ENCODE measurements at regions not wholly inside any gene's neighbourhood (a gene's known extent, or its start where the extent isn't known, plus 50 kb on each side); places are given as distances from the start of the nearest gene placed in this dataset.

GRCh38 chr1:37309574-37309973 lies 164.8 kb upstream of the ZC3H12A start:
- intact Hi-C loops (cut with micrococcal nuclease; ENCODE audit: unreplicated experiment): no loop called here
- CTCF ChIA-PET: no interaction called here
- Mint-ChIP-seq H3K27ac (ENCODE audit: unreplicated experiment) (no peak overlapping the region), H3K36me3 (ENCODE audit: insufficient read depth, unreplicated experiment) (no peaks in the 10 kb centered on the region), H3K9me3 (ENCODE audit: low read depth, unreplicated experiment) (no peaks in the 10 kb centered on the region), H3K4me3 (ENCODE audit: low read depth, unreplicated experiment) (no peak overlapping the region), H3K27me3 (ENCODE audit: unreplicated experiment) (peaks cover 100% of the 10 kb centered on the region), H3K4me1 (ENCODE audit: low read depth, unreplicated experiment) (no peaks in the 10 kb centered on the region)
- no peak for TF ChIP-seq CTCF (IDR thresholded peaks at IDR 0.05; ENCODE audit: unreplicated experiment)
- no peak for DNase-seq
- BruUV-seq (replicated peaks): no TSS peak

GRCh38 chr1:37310064-37310463 lies 164.3 kb upstream of the ZC3H12A start:
- Mint-ChIP-seq H3K4me1 (ENCODE audit: low read depth, unreplicated experiment) (no peaks in the 10 kb centered on the region), H3K27me3 (ENCODE audit: unreplicated experiment) (peaks cover 100% of the 10 kb centered on the region), H3K27ac (ENCODE audit: unreplicated experiment) (no peak overlapping the region), H3K9me3 (ENCODE audit: low read depth, unreplicated experiment) (no peaks in the 10 kb centered on the region), H3K36me3 (ENCODE audit: insufficient read depth, unreplicated experiment) (no peaks in the 10 kb centered on the region), H3K4me3 (ENCODE audit: low read depth, unreplicated experiment) (no peak overlapping the region)
- DNase-seq: no peak
- TF ChIP-seq CTCF (IDR thresholded peaks at IDR 0.05; ENCODE audit: unreplicated experiment): no peak
- no TSS peak for BruUV-seq (replicated peaks)
- CTCF ChIA-PET: no interaction called here
- intact Hi-C loops (cut with micrococcal nuclease; ENCODE audit: unreplicated experiment): no loop called here

GRCh38 chr1:37315371-37315846 lies 159.0 kb upstream of the ZC3H12A start:
- BruUV-seq (replicated peaks): no TSS peak
- Mint-ChIP-seq H3K4me3 (ENCODE audit: low read depth, unreplicated experiment) (no peak overlapping the region), H3K27ac (ENCODE audit: unreplicated experiment) (no peak overlapping the region), H3K4me1 (ENCODE audit: low read depth, unreplicated experiment) (no peaks in the 10 kb centered on the region), H3K27me3 (ENCODE audit: unreplicated experiment) (peaks cover 100% of the 10 kb centered on the region), H3K9me3 (ENCODE audit: low read depth, unreplicated experiment) (no peaks in the 10 kb centered on the region), H3K36me3 (ENCODE audit: insufficient read depth, unreplicated experiment) (no peaks in the 10 kb centered on the region)
- intact Hi-C loops (cut with micrococcal nuclease; ENCODE audit: unreplicated experiment): no loop called here
- no peak for TF ChIP-seq CTCF (IDR thresholded peaks at IDR 0.05; ENCODE audit: unreplicated experiment)
- no peak for DNase-seq
- CTCF ChIA-PET: interaction anchor here (0.7 kb wide), 1 partner anchor 30 kb away, joined by 4 read pairs; no protein-coding TSS in a partner anchor

GRCh38 chr1:37317870-37318467 lies 156.4 kb upstream of the ZC3H12A start:
- DNase-seq: no peak
- BruUV-seq (replicated peaks): no TSS peak
- H3K9me3 Mint-ChIP-seq (ENCODE audit: low read depth, unreplicated experiment): no peaks in the 10 kb centered on the region
- no peak overlapping the region for H3K27ac Mint-ChIP-seq (ENCODE audit: unreplicated experiment)
- no peaks in the 10 kb centered on the region for H3K4me1 Mint-ChIP-seq (ENCODE audit: low read depth, unreplicated experiment)
- peaks cover 100% of the 10 kb centered on the region for H3K27me3 Mint-ChIP-seq (ENCODE audit: unreplicated experiment)
- CTCF ChIA-PET: no interaction called here
- intact Hi-C loops (cut with micrococcal nuclease; ENCODE audit: unreplicated experiment): no loop called here
- H3K36me3 Mint-ChIP-seq (ENCODE audit: insufficient read depth, unreplicated experiment): no peaks in the 10 kb centered on the region
- no peak for TF ChIP-seq CTCF (IDR thresholded peaks at IDR 0.05; ENCODE audit: unreplicated experiment)
- H3K4me3 Mint-ChIP-seq (ENCODE audit: low read depth, unreplicated experiment): no peak overlapping the region
